SH-SY5Y (cell line): ENCODE measurements at regions not wholly inside any gene's neighbourhood (a gene's known extent, or its start where the extent isn't known, plus 50 kb on each side); places are given as distances from the start of the nearest gene placed in this dataset.

Experiments
- GATA2 ChIP-seq: IDR thresholded peaks from 2 replicates; pipeline ENCODE4 v1.6.1; 2011; ENCODE audit warnings: mild to moderate bottlenecking, low read depth, low read length
- GATA3 ChIP-seq: IDR thresholded peaks from 2 replicates; pipeline ENCODE4 v1.6.1; 2011; ENCODE audit warnings: low read depth, mild to moderate bottlenecking, low read length, moderate library complexity

DNA sequence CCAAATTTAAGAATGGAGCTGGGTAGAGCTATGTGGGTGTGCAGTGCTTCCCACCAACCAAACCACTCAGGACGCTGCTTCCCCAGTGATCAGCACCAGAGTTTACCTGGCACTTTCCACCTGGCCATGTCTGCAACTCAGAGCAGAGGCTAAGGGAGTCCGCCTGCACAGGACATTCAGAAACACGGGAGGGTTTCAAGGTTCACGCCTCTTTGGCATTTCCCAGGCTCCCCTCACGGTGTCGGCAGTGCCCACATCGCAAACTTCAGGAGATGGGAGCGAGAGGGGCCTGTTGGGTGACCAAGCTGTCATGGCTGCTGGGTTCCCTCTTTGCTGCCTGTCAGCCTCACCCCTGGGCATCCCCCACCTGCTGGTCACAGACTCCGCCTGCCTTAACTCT lies 161.5 kb downstream of the NXNL2 start:
- no peak for TF ChIP-seq GATA2
- TF ChIP-seq GATA3, result no peak

DNA sequence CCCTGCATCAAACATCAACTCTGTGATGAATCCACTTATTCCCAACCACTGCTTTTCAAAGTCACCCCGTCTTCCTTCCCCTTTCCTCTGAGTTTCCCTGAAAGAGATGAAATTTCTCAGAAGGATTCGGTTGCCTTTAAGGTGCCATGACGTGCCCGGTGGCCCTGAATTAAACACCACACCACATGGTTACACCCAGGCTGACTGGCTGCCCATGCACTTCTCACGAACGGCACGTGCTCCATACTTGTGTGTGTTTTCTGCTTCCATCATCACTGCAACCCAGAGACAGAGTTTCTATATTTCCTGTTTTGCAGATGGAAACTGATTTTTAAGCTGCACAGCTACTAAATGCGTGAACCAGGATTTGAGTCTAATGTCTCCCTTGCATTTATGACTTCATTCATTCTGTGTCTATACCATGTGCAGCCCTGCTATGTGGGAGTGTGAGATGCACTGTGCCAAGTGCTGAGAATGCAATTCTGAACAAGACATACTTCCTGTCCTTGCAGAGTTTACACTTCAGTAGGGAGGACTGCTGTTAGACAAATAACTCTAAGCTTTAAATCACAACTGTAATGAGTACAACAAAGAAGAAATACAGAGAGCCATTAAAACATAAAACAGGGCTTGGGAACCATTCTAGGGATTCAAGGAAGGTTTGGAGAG lies 162.9 kb downstream of the NXNL2 start:
- TF ChIP-seq GATA2 (no peak), GATA3 (no peak)

DNA sequence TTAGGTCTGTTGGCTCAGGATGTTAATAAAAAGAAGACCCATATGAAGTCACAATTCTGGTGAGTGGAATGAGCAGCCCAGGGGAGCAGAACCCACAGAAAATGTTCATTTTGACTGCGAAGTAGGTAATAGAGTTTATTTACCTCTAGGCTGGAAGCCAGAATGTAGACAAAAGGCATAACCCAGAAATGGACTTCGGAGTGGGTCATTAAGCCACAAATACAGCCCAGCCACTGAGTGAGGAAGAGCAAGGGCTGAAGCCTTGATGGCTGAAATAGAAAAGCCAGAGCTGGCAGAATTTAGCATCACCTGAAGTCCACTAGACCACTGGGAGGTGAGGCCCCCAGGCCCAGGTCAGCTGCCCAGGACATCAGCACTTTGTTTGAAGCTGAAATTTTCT lies 168.0 kb downstream of the NXNL2 start:
- TF ChIP-seq GATA3, result no peak

DNA sequence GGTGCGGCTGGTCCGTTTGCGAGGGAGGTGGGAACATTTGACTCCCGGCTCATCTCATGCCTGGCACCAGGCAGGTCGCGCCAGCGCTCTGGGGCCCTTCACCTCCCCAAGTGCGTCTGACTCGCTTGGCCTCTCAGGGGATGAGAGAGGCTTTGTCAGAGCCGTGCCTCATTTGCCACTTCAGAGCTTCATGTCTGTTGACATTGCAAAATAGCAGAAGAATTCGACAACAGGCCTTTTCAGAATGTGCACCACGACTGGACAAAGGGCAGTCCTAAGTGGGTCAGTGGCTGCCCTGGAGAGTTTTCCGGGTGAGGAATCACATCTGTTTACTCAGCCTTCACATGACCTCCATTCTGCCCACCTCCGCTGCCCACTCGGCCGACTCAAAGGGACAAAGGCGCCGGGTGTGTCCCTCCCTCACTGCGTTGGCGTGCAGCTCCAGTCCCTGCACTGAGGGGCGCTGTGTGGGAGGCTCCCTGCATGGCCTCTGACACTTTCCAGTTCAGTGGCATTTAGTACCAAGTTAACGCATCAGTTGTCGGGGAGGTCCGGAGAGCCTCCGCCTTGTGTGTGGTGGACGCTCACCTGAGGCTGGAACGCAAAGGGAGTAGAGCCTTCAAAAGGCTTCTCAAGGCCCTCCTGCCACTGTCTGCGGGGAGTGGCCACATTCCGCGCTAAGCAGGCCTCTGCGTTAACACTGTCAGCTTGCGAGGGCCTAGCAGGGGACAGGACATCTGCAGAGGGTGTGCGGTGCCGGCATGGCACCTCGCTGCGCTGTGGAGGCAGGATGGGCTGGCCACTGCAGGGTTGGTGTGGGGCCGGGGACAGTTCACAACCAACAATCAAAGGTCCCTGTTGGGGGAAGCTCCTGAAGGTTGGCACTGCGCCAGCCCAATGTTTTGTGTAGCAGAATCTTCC lies 171.5 kb downstream of the NXNL2 start:
- TF ChIP-seq GATA3, result no peak
- TF ChIP-seq GATA2, result no peak

DNA sequence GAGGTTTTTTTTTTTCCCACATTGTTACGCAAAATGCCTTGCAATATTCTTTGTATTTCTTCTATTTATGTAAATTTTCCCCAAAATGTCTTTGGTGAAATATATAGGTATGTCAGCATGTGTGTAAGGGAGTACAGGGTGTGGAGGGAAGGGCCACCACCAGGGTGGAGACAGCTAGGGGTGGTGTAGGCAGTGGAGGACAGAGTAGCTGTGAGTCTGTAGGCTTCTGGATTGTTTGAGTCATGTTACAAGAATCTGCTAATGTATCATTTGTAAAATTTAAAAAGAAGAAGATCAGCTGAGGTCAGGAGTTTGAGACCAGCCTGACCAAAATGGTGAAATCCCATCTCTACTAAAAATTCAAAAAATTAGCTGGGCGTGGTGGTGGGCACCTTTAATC lies 175.5 kb downstream of the NXNL2 start:
- no peak for TF ChIP-seq GATA3
- TF ChIP-seq GATA2, result no peak

DNA sequence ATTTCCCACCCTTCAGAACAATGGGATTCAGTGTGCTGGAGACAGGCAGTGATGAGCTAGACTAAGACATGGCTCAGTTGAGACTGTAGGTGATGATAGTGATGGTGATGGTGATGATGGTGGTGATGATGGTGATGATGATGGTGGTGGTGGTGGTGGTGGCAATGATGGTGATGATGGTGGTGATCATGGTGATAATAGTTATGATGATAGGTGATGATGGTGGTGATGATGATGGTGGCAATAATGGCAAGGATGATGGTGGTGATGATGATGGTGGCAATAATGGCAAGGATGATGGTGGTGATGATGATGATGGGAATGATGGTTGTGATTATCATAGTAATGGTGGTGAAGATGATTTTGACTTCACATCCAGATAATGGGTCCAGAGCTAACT lies 176.7 kb downstream of the NXNL2 start:
- TF ChIP-seq GATA2, result no peak
- TF ChIP-seq GATA3, result no peak

DNA sequence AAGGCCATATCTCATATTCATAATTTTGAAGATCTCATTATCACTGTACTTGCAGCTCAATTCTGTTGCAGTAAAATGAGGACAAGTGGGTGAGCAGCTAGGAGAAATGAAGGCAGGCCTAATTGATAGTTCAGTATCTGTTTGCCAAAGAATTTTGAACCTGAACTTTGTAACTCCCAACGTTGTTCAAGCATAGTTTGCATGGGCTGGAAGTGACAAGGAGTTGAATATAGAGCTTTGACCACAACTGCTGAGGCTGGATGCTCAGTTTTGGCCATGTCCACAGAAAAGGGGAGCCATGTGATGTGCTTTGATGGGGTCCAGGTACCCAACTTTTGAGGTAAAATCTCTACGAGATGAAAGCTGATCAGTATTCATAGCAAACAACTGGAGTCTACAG lies 177.5 kb downstream of the NXNL2 start:
- TF ChIP-seq GATA3, result no peak
- TF ChIP-seq GATA2, result no peak

DNA sequence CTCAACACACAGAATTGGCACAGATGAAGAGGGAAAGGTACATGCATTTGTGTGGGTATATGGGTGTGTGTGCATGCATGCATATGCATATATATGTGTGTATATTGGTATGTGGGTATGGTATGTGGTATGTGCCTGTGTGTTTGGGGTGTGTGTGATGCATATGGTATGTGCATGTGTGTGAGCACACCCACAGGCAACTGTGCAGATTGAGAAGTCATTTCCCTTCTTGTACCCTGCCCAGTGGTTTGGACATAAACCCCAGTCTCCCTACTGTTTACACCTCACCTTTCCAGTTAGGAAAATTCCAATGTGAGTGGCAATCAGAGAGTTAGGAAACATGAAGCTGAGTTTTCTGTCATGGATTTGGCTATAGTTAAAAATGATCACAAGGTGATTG lies 178.0 kb downstream of the NXNL2 start:
- TF ChIP-seq GATA2 (no peak), GATA3 (no peak)

DNA sequence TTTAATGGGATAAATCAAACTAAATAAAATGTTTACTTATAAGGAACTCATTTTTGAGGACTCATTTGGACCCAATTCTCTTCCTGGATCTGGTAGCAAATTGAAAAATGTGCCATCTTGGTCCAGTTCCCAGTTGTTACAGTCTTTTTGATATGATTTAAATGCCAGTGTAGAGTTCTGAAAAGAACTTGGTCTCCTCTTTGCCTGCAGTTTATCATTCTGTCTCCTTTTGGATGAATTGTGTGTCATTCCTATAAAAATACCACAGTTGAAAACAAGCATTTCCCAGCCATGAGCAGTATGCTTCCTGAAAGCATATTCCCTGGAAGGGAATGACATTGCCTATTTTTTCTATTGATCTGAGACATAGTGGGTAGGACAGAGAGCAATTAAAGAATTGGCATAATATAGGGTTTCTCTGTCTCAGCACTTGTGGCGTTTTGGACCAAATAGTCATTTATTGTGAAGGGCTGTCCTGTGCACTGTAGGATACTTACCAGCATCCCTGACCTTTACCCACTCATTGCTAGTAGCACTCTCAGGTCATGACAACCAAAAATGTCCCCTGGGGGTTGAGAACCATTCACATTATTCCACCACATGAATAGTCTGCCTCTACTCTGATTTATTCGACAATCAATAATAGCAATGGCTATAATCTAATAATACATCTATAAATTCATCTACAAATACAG lies 181.8 kb downstream of the NXNL2 start:
- no peak for TF ChIP-seq GATA2
- no peak for TF ChIP-seq GATA3

DNA sequence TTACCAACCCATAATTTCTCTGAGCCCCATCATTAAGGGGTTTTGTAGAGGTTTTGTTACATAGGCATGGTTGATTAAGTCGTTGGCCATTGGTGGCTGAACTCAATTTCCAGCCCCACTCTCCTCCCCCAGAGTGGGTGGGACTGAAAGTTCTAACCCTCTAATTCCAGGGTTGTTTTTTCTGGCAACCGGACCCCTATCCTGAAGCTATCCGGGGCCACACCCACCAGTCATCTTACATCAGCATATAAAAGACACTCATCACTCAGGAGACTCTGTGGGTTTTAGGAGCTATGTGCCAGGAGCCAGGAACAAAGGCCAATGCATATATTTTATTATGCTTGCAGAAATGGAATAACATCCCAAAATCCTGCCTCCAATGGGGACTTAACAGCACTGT lies 186.0 kb downstream of the NXNL2 start:
- no peak for TF ChIP-seq GATA2

DNA sequence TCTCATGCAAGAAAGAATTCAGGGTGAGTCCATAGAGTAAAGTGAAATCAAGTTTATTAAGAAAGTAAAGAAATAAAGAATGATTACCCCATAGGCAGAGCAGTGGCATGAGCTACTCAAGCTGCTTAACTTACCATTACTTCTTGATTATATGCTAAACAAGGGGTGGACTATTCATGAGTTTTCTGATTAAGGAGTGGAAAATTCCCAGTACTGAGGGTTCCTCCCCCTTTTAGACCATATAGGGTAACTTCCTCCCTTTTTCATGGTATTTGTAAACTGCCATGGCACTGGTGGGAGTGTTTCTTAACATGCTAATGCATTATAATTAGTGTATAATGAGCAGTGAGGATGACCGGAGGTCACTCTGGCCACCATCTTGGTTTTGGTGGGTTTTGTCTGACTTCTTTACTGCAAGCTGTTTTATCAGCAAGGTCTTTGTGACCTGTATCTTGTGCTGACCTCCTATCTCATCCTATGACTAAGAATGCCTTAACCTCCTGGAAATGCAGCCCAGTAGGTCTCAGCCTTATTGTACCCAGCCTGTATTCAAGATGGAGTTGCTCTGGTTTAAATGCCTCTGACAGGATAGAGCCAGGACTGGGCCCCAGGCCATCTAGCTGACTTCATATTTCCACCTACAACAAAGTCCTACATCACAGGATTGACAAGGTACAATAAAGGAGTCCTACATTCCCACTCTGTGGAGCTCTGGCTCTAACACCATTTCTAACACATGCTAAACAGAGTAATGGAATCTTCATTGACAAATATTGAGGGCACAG lies 186.7 kb downstream of the NXNL2 start:
- TF ChIP-seq GATA3, result no peak
- TF ChIP-seq GATA2, result no peak

DNA sequence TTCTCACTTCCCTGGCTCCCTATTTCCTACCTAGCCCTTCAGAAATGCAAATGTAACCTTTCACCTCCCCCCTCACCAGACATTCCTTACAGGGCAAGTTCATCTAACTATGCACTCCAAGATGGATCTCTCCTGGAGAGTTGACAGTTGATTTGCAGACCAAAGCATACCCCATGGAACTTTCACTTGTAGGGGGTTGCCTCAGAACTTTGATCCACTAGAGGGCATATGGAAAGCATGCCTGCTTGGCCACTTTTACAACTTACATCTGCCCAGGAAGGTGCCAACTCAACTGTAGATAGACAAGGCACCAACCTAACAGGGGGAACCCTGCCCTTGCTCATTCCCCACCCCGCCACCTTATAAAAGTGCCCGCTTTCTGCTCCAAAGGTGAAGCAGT lies 187.8 kb downstream of the NXNL2 start:
- no peak for TF ChIP-seq GATA3
- no peak for TF ChIP-seq GATA2

DNA sequence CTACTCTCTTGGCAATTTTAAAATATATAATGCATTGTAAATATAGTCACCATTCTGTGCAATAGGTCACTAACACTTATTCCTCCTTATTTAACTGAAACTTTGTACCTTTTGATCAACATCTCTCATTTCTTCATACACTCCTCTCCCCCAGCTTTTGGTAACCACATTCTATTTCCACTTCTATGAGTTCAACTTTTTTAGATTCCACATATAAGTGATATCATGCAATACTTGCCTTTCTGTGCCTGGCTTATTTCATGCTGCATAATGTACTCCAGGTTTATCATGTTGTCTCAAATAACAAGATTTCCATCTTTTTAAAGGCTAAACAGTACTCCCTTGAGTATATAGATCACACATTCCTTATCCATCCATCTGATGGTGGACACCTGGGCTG lies 188.8 kb downstream of the NXNL2 start:
- TF ChIP-seq GATA2 (no peak), GATA3 (no peak)

DNA sequence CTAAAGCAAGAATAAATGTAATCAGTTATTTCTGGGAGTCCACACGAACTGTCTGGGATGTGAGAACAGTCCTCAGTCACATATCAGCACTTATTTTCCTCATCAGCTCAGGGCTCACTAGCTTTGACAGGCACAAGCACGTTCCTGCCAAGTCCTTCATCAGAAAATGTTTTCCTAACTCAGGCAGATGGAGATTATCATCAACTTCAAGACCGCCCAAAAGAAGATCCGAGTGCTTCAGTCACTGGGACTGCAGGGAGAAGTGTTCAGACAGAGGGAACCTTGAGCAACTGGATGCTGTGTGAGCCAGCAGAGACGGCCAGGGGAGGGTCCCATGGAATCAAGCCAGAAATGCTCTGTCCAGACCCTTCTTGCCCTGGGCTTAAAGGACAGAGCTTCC lies 189.4 kb downstream of the NXNL2 start:
- no peak for TF ChIP-seq GATA2
- no peak for TF ChIP-seq GATA3
